Adrenal gland (tissue), 9 donors: ENCODE measurements at regions not wholly inside any gene's neighbourhood (a gene's known extent, or its start where the extent isn't known, plus 50 kb on each side); places are given as distances from the start of the nearest gene placed in this dataset.

ENCODE experiments used
- DNase-seq, 7 donors: peaks; one replicate each; pipeline ENCODE4 v3.0.0-alpha.2; 2019 to 2020
- H3K27ac ChIP-seq, 5 donors: fragments of 200-600 bp; sonication (generic) in 4 of 5; 1 replicate in 3 of 5; 2 replicates in 2 of 5; pipeline versions ENCODE4 v1.5.1 to v1.8.0; 2016 to 2020; ENCODE audit warnings: mild to moderate bottlenecking in 1 of 5
- H3K27me3 ChIP-seq: fragments of 200-600 bp; 2 replicates; pipeline ENCODE4 v1.8.0; 2021
- H3K36me3 ChIP-seq, 2 donors: fragments of 200-600 bp; replicated peaks in 1 of 2; 1 replicate in 1 of 2; 2 replicates in 1 of 2; pipeline versions ENCODE4 v1.5.1 to v1.8.0; 2018 to 2022
- H3K4me1 ChIP-seq, 2 donors: fragments of 200-600 bp; replicated peaks in 1 of 2; 1 replicate in 1 of 2; 2 replicates in 1 of 2; pipeline versions ENCODE4 v1.5.1 to v1.8.0; 2018 to 2021
- H3K4me3 ChIP-seq, 4 donors: fragments of 200-600 bp; sonication (generic) in 3 of 4; one replicate each; pipeline ENCODE4 v1.5.1; 2016 to 2018
- H3K9me3 ChIP-seq, 3 donors: fragments of 200-600 bp; sonication (generic) in 1 of 3; replicated peaks in 1 of 3; 1 replicate in 2 of 3; 2 replicates in 1 of 3; pipeline versions ENCODE4 v1.5.1 to v1.8.0; 2016 to 2021
- POLR2A ChIP-seq, 2 donors: fragments of 450-650 bp; IDR thresholded peaks; one replicate each; pipeline ENCODE4 v1.6.1; 2017; ENCODE audit warnings: antibody characterized with exemption in 2 of 2, mild to moderate bottlenecking in 2 of 2, moderate library complexity in 1 of 2
- WGBS, 4 donors: extraction: QIAGEN DNeasy Blood & Tissue Kit in 2 of 4; methylation state at CpG; one replicate each; pipeline versions ENCODE4 v1.1.5 to v1.1.7; 2013 to 2017; 5-methylcytosine and 5-hydroxymethylcytosine counted together
- intact Hi-C, 2 donors: fragments of 100-400 bp; cut with DNase I; formaldehyde crosslinking; loops; one replicate each; pipeline versions ENCODE4 v1.14.1 to v1.15.0; 2022 to 2023
- TF ChIP-seq, protein P1 (sequence below), 6 experiments: fragments of 450-650 bp in 4 of 6; fragments of 200-600 bp in 2 of 6; sonication (generic) in 1 of 6; IDR thresholded peaks; 1 replicate in 5 of 6; 2 replicates in 1 of 6; pipeline versions ENCODE4 v1.5.1 to v1.8.0; 2016 to 2021; ENCODE audit warnings: antibody characterized with exemption in 6 of 6, mild to moderate bottlenecking in 2 of 6, moderate library complexity in 1 of 6
- donor health status: healthy with polysubstance abuse.
- donor health status: Bipolar disorder and iron deficiency.
- donor health status: DM: yes; HTN: yes; CAD: no.
- donor health status: DM: no; HTN: no; CAD: no.
- donor health status: DM: no; HTN: no; CAD: no.

DNA sequence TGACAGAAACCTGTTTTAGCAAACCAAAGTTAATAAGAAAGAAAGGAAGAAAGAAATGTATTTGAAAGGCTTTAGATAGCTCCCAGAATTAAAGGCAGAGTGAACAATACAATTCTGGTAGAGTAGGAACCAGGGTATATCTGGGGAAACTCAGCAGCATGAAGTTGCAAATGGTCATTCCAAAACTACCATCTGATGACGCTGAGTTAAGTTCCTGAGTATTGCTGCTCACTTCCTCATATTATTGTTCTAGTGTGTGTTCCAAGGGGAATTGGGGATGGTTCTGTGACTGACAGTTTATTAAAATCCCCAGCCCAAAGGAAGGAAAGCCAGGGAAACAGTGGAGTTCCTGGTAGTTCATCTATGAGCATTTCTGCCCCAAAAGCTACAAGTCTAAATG, 88.3 kb upstream of the FRMD4B start:
- intact Hi-C loops, result no loop called here
- 47 to 77% (median 63%) methylated on average over 1 of the region's 1 CpG for WGBS, 4 donors
- H3K27me3 ChIP-seq, result no peaks in the 10 kb centered on the region
- no peaks in the 10 kb centered on the region for H3K4me1 ChIP-seq
- no peak overlapping the region for H3K4me3 ChIP-seq
- no peaks in the 10 kb centered on the region for H3K36me3 ChIP-seq
- H3K9me3 ChIP-seq, result no peaks in the 10 kb centered on the region
- TF ChIP-seq, protein P1, sequence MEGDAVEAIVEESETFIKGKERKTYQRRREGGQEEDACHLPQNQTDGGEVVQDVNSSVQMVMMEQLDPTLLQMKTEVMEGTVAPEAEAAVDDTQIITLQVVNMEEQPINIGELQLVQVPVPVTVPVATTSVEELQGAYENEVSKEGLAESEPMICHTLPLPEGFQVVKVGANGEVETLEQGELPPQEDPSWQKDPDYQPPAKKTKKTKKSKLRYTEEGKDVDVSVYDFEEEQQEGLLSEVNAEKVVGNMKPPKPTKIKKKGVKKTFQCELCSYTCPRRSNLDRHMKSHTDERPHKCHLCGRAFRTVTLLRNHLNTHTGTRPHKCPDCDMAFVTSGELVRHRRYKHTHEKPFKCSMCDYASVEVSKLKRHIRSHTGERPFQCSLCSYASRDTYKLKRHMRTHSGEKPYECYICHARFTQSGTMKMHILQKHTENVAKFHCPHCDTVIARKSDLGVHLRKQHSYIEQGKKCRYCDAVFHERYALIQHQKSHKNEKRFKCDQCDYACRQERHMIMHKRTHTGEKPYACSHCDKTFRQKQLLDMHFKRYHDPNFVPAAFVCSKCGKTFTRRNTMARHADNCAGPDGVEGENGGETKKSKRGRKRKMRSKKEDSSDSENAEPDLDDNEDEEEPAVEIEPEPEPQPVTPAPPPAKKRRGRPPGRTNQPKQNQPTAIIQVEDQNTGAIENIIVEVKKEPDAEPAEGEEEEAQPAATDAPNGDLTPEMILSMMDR (IDR thresholded peaks at IDR 0.05), result no peak
- TF ChIP-seq POLR2A (IDR thresholded peaks at IDR 0.05), result no peak
- no peak for DNase-seq
- H3K27ac ChIP-seq, result no peak overlapping the region

DNA sequence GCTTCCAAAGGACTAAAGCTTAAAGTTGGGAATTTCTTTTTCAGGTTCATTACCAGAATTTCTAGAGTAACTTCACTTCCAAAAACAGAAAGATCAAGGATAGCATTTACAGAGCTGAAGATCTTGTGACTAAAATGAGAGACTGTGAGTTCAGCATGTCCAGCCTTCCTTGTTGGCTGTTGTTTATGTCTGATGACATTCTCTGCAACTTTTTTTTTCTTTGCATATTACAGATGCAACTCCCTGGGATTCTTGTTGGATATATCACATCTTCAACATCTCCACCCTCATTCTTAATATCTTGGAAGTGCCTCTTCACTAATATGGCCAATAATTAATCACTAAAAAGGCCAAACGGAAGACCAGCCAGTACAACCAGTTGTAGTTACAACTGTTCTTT, 86.2 kb upstream of the FRMD4B start:
- DNase-seq, result no peak
- intact Hi-C loops, result no loop called here
- Histone ChIP-seq H3K4me1 (no peaks in the 10 kb centered on the region), H3K36me3 (no peaks in the 10 kb centered on the region), H3K9me3 (no peaks in the 10 kb centered on the region), H3K27me3 (no peaks in the 10 kb centered on the region), H3K27ac (no peak overlapping the region), H3K4me3 (no peak overlapping the region)
- WGBS, 4 donors, result 59 to 88% (median 79%) methylated on average over 1 of the region's 1 CpG
- TF ChIP-seq POLR2A (IDR thresholded peaks at IDR 0.05), result no peak
- TF ChIP-seq, protein P1 (IDR thresholded peaks at IDR 0.05), result no peak

DNA sequence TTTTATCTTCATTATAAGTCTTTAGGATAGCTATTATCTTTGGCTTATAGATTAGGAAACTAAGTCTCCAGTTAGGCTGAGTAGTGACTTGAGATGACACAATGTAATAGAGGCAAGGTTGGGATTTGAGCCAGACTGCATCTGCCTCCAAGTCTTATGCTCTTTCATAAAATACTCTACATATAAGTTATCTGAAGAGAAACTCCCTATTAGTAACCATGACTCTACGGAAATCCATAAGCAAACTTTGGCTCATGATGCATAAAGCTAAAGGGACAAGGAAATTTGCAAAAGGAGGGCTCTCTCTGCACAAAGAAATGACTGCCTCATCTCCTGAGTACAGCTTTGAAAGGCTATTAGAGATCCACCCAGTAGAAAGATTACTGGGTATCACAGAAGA, 77.6 kb upstream of the FRMD4B start:
- no peak for TF ChIP-seq POLR2A (IDR thresholded peaks at IDR 0.05)
- no peaks in the 10 kb centered on the region for H3K36me3 ChIP-seq
- intact Hi-C loops, result no loop called here
- no peak for DNase-seq
- no peaks in the 10 kb centered on the region for H3K4me1 ChIP-seq
- 56 to 94% (median 74%) methylated on average over 1 of the region's 1 CpG for WGBS, 4 donors
- no peak overlapping the region for H3K4me3 ChIP-seq
- no peaks in the 10 kb centered on the region for H3K27me3 ChIP-seq
- H3K27ac ChIP-seq, result no peak overlapping the region
- H3K9me3 ChIP-seq, result no peaks in the 10 kb centered on the region

DNA sequence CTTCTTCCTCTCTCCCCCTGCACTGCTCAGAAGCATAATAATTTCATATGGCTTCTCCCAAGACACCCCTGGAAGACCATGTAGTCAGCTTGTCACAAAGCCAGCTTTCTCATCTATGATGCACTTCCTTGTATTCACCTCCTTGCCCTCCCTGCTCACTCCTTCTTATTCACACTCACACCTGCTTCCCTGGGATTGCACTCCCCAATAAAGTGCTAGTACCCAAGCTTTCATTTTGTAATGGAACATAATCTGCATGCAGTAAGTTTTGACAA, 76.9 kb upstream of the FRMD4B start:
- intact Hi-C loops, result no loop called here

More for the DNA sequence above, 76.9 kb upstream of the FRMD4B start:
- Histone ChIP-seq H3K27ac (no peak overlapping the region), H3K9me3 (no peaks in the 10 kb centered on the region), H3K4me3 (no peak overlapping the region), H3K27me3 (no peaks in the 10 kb centered on the region), H3K4me1 (no peaks in the 10 kb centered on the region), H3K36me3 (no peaks in the 10 kb centered on the region)
- no peak for DNase-seq
- no peak for TF ChIP-seq POLR2A (IDR thresholded peaks at IDR 0.05)
- TF ChIP-seq, protein P1 (IDR thresholded peaks at IDR 0.05), result no peak
